Activated T-helper 2 cell treated with anti-CD3 and anti-CD28 coated beads, Interferon-gamma antibody, Interleukin-2, Interleukin-4, amounts not matched to agents 10 μg/mL and 5 μg/mL and 100 μg/mL, durations not matched to agents 14 hours and 24 hours and 36 hours (primary cell): ENCODE measurements at regions not wholly inside any gene's neighbourhood (a gene's known extent, or its start where the extent isn't known, plus 50 kb on each side); places are given as distances from the start of the nearest gene placed in this dataset.

Source experiments
- DNase-seq: peaks from one replicate; pipeline ENCODE4 v3.0.0; 2021; ENCODE audit warnings: low spot score
- H3K27ac Mint-ChIP-seq: one replicate; pipeline ENCODE4 v1.8.0; 2021; ENCODE audit warnings: mixed read lengths
- H3K27me3 Mint-ChIP-seq: one replicate; pipeline ENCODE4 v1.8.0; 2021; ENCODE audit warnings: low read depth, mixed read lengths
- H3K36me3 Mint-ChIP-seq: one replicate; pipeline ENCODE4 v1.8.0; 2021; ENCODE audit warnings: low read depth, mixed read lengths
- H3K4me1 Mint-ChIP-seq: one replicate; pipeline ENCODE4 v1.8.0; 2021; ENCODE audit warnings: low read depth, mixed read lengths
- H3K4me3 Mint-ChIP-seq: one replicate; pipeline ENCODE4 v1.8.0; 2021; ENCODE audit warnings: low read depth, mild to moderate bottlenecking, moderate library complexity, mixed read lengths
- H3K9me3 Mint-ChIP-seq: one replicate; pipeline ENCODE4 v1.8.0; 2021; ENCODE audit warnings: mixed read lengths
- intact Hi-C: fragments of 100-400 bp; cut with micrococcal nuclease; formaldehyde crosslinking; loops from one replicate; pipeline ENCODE4 v1.15.1; 2023

GRCh38 chr17:14688134-14688533 lies 387.3 kb downstream of the HS3ST3B1 start:
- no peak overlapping the region for H3K4me3 Mint-ChIP-seq
- no peak for DNase-seq
- H3K27me3 Mint-ChIP-seq, result no peaks in the 10 kb centered on the region
- H3K4me1 Mint-ChIP-seq, result no peaks in the 10 kb centered on the region
- no peaks in the 10 kb centered on the region for H3K36me3 Mint-ChIP-seq
- intact Hi-C loops, result no loop called here
- H3K9me3 Mint-ChIP-seq, result peaks cover 3% of the 10 kb centered on the region
- no peak overlapping the region for H3K27ac Mint-ChIP-seq

- no peaks in the 10 kb centered on the region for H3K36me3 Mint-ChIP-seq
- intact Hi-C loops, result no loop called here
- peaks cover 5% of the 10 kb centered on the region for H3K9me3 Mint-ChIP-seq
- DNase-seq, result no peak
- peaks cover 2% of the 10 kb centered on the region for H3K27me3 Mint-ChIP-seq
- no peaks in the 10 kb centered on the region for H3K4me1 Mint-ChIP-seq
- no peak overlapping the region for H3K4me3 Mint-ChIP-seq
- H3K27ac Mint-ChIP-seq, result no peak overlapping the region
Observed at GRCh38 chr17:14672830-14673229, 371.9 kb downstream of the HS3ST3B1 start.

- no peaks in the 10 kb centered on the region for H3K9me3 Mint-ChIP-seq
- no peak for DNase-seq
- peaks cover 2% of the 10 kb centered on the region for H3K27me3 Mint-ChIP-seq
Observed at GRCh38 chr17:14670861-14671260, 370.0 kb downstream of the HS3ST3B1 start.

GRCh38 chr17:14664511-14664910 lies 363.6 kb downstream of the HS3ST3B1 start:
- no peak overlapping the region for H3K4me3 Mint-ChIP-seq
- H3K27me3 Mint-ChIP-seq, result no peaks in the 10 kb centered on the region
- no peak for DNase-seq
- no peaks in the 10 kb centered on the region for H3K36me3 Mint-ChIP-seq
- H3K9me3 Mint-ChIP-seq, result no peaks in the 10 kb centered on the region
- no peaks in the 10 kb centered on the region for H3K4me1 Mint-ChIP-seq
- intact Hi-C loops, result no loop called here
- no peak overlapping the region for H3K27ac Mint-ChIP-seq

More at GRCh38 chr17:14670861-14671260, 370.0 kb downstream of the HS3ST3B1 start:
- intact Hi-C loops, result no loop called here
- H3K4me3 Mint-ChIP-seq, result no peak overlapping the region
- H3K36me3 Mint-ChIP-seq, result no peaks in the 10 kb centered on the region
- H3K27ac Mint-ChIP-seq, result no peak overlapping the region
- H3K4me1 Mint-ChIP-seq, result no peaks in the 10 kb centered on the region

GRCh38 chr17:14641117-14641516 lies 340.2 kb downstream of the HS3ST3B1 start:
- H3K27me3 Mint-ChIP-seq, result no peaks in the 10 kb centered on the region
- no peak for DNase-seq
- H3K4me1 Mint-ChIP-seq, result no peaks in the 10 kb centered on the region
- H3K9me3 Mint-ChIP-seq, result no peaks in the 10 kb centered on the region
- no peaks in the 10 kb centered on the region for H3K36me3 Mint-ChIP-seq
- intact Hi-C loops, result no loop called here
- no peak overlapping the region for H3K27ac Mint-ChIP-seq
- H3K4me3 Mint-ChIP-seq, result no peak overlapping the region

GRCh38 chr17:14637260-14637659 lies 336.4 kb downstream of the HS3ST3B1 start:
- H3K4me3 Mint-ChIP-seq, result no peak overlapping the region
- no peaks in the 10 kb centered on the region for H3K27me3 Mint-ChIP-seq
- no peaks in the 10 kb centered on the region for H3K9me3 Mint-ChIP-seq
- intact Hi-C loops, result no loop called here
- no peak overlapping the region for H3K27ac Mint-ChIP-seq
- no peaks in the 10 kb centered on the region for H3K4me1 Mint-ChIP-seq
- no peak for DNase-seq
- no peaks in the 10 kb centered on the region for H3K36me3 Mint-ChIP-seq

GRCh38 chr17:14630621-14631020 lies 329.7 kb downstream of the HS3ST3B1 start:
- H3K9me3 Mint-ChIP-seq, result no peaks in the 10 kb centered on the region
- no peak overlapping the region for H3K4me3 Mint-ChIP-seq
- H3K4me1 Mint-ChIP-seq, result no peaks in the 10 kb centered on the region
- DNase-seq, result no peak
- no peaks in the 10 kb centered on the region for H3K27me3 Mint-ChIP-seq
- H3K36me3 Mint-ChIP-seq, result no peaks in the 10 kb centered on the region
- intact Hi-C loops, result no loop called here
- no peak overlapping the region for H3K27ac Mint-ChIP-seq

- Mint-ChIP-seq H3K4me3 (no peak overlapping the region), H3K4me1 (no peaks in the 10 kb centered on the region), H3K27me3 (no peaks in the 10 kb centered on the region), H3K27ac (no peak overlapping the region), H3K36me3 (no peaks in the 10 kb centered on the region), H3K9me3 (no peaks in the 10 kb centered on the region)
- intact Hi-C loops, result no loop called here
- no peak for DNase-seq
Observed at GRCh38 chr17:14630046-14630445, 329.2 kb downstream of the HS3ST3B1 start.

- Mint-ChIP-seq H3K36me3 (no peaks in the 10 kb centered on the region), H3K9me3 (no peaks in the 10 kb centered on the region), H3K27ac (no peak overlapping the region), H3K27me3 (no peaks in the 10 kb centered on the region), H3K4me1 (no peaks in the 10 kb centered on the region), H3K4me3 (no peak overlapping the region)
- intact Hi-C loops, result no loop called here
- no peak for DNase-seq
Observed at GRCh38 chr17:14622615-14623101, 321.8 kb downstream of the HS3ST3B1 start.

- intact Hi-C loops, result no loop called here
Observed at GRCh38 chr17:14621826-14622614, 321.1 kb downstream of the HS3ST3B1 start.

GRCh38 chr17:14619821-14620220 lies 318.9 kb downstream of the HS3ST3B1 start:
- no peaks in the 10 kb centered on the region for H3K27me3 Mint-ChIP-seq
- DNase-seq, result no peak
- intact Hi-C loops, result no loop called here
- H3K36me3 Mint-ChIP-seq, result no peaks in the 10 kb centered on the region
- H3K27ac Mint-ChIP-seq, result no peak overlapping the region
- no peaks in the 10 kb centered on the region for H3K9me3 Mint-ChIP-seq
- H3K4me1 Mint-ChIP-seq, result no peaks in the 10 kb centered on the region
- no peak overlapping the region for H3K4me3 Mint-ChIP-seq

More at GRCh38 chr17:14621826-14622614, 321.1 kb downstream of the HS3ST3B1 start:
- Mint-ChIP-seq H3K36me3 (no peaks in the 10 kb centered on the region), H3K27me3 (no peaks in the 10 kb centered on the region), H3K4me1 (no peaks in the 10 kb centered on the region), H3K4me3 (no peak overlapping the region), H3K9me3 (no peaks in the 10 kb centered on the region), H3K27ac (no peak overlapping the region)
- DNase-seq, result no peak

GRCh38 chr17:14616528-14616927 lies 315.6 kb downstream of the HS3ST3B1 start:
- no peaks in the 10 kb centered on the region for H3K4me1 Mint-ChIP-seq
- no peaks in the 10 kb centered on the region for H3K9me3 Mint-ChIP-seq
- H3K27ac Mint-ChIP-seq, result no peak overlapping the region
- H3K27me3 Mint-ChIP-seq, result no peaks in the 10 kb centered on the region
- no peaks in the 10 kb centered on the region for H3K36me3 Mint-ChIP-seq
- no peak for DNase-seq
- no peak overlapping the region for H3K4me3 Mint-ChIP-seq
- intact Hi-C loops, result no loop called here

- Mint-ChIP-seq H3K4me1 (no peaks in the 10 kb centered on the region), H3K9me3 (peaks cover 9% of the 10 kb centered on the region), H3K27me3 (no peaks in the 10 kb centered on the region), H3K36me3 (no peaks in the 10 kb centered on the region), H3K27ac (no peak overlapping the region), H3K4me3 (no peak overlapping the region)
- intact Hi-C loops, result no loop called here
- no peak for DNase-seq
Observed at GRCh38 chr17:14605267-14605599, 304.4 kb downstream of the HS3ST3B1 start.
